Dedifferentiated amniotic fluid mesenchymal stem cell (primary cell): ENCODE measurements at regions not wholly inside any gene's neighbourhood (a gene's known extent, or its start where the extent isn't known, plus 50 kb on each side); places are given as distances from the start of the nearest gene placed in this dataset.

ENCODE experiments used
- DNase-seq: peaks from one replicate; pipeline ENCODE4 v3.0.0-alpha.2; 2016; ENCODE audit errors: extremely low spot score

GRCh38 chr10:30793093-30793492, 163.5 kb upstream of the LYZL2 start:
- no peak for DNase-seq

- DNase-seq: no peak
Observed at GRCh38 chr10:30792025-30792424, 162.5 kb upstream of the LYZL2 start.

GRCh38 chr10:30791197-30791611, 161.7 kb upstream of the LYZL2 start:
- no peak for DNase-seq

- DNase-seq: no peak
Observed at GRCh38 chr10:30789806-30790205, 160.3 kb upstream of the LYZL2 start.

GRCh38 chr10:30788307-30788706, 158.8 kb upstream of the LYZL2 start:
- DNase-seq: no peak

- DNase-seq: no peak
Observed at GRCh38 chr10:30786906-30787305, 157.4 kb upstream of the LYZL2 start.

GRCh38 chr10:30786131-30786530, 156.6 kb upstream of the LYZL2 start:
- DNase-seq: peak; percentile 23

GRCh38 chr10:30784897-30785605, 155.5 kb upstream of the LYZL2 start:
- DNase-seq: peak; percentile 56

GRCh38 chr10:30784524-30784896, 155.0 kb upstream of the LYZL2 start:
- peak; percentile 80 for DNase-seq

- DNase-seq: peak; percentile 84
Observed at GRCh38 chr10:30783939-30784501, 154.5 kb upstream of the LYZL2 start.

GRCh38 chr10:30782537-30783461, 153.2 kb upstream of the LYZL2 start:
- no peak for DNase-seq

GRCh38 chr10:30782157-30782536, 152.6 kb upstream of the LYZL2 start:
- DNase-seq: no peak

GRCh38 chr10:30781670-30782121, 152.1 kb upstream of the LYZL2 start:
- no peak for DNase-seq

- DNase-seq: no peak
Observed at GRCh38 chr10:30778769-30779168, 149.2 kb upstream of the LYZL2 start.

GRCh38 chr10:30775779-30776591, 146.4 kb upstream of the LYZL2 start:
- DNase-seq: peak; percentile 76

- DNase-seq: no peak
Observed at GRCh38 chr10:30774261-30774660, 144.7 kb upstream of the LYZL2 start.

GRCh38 chr10:30773501-30773900, 143.9 kb upstream of the LYZL2 start:
- DNase-seq: no peak

- DNase-seq: no peak
Observed at GRCh38 chr10:30770816-30771215, 141.3 kb upstream of the LYZL2 start.

GRCh38 chr10:30770229-30770628, 140.7 kb upstream of the LYZL2 start:
- DNase-seq: no peak

GRCh38 chr10:30769361-30769760, 139.8 kb upstream of the LYZL2 start:
- no peak for DNase-seq

- no peak for DNase-seq
Observed at GRCh38 chr10:30765616-30766015, 136.1 kb upstream of the LYZL2 start.
